ENCODE measurements at regions not wholly inside any gene's neighbourhood (a gene's known extent, or its start where the extent isn't known, plus 50 kb on each side); places are given as distances from the start of the nearest gene placed in this dataset.

DNA sequence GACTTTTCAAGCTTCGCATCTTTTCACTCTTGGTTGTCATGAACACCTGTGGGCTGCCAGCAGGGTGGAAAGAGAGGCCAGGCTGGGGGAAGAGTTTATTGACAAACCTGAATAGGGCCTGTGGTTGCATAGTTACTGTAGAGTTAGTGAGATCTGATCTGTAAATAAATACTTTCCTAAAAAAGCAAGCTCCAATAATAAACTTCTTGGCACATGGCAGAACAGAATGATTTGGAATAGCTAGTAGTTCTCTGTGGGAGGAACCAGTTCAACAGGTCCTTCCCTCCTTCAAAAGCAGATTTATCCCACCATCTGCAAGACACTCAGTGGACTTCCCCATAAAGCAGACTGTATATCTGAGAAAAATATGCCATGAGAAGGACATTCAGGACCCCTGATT, 445.0 kb downstream of the HACE1 start (continued):
- TF ChIP-seq RELA (IDR thresholded peaks at IDR 0.05; ENCODE audit: borderline replicate concordance, partially characterized antibody) (no peak), CHD1 (IDR thresholded peaks at IDR 0.05; ENCODE audit: low read depth, low read length) (no peak), STAT1 (conservative IDR thresholded peaks at IDR 0.05) (no peak), NFIC (IDR thresholded peaks at IDR 0.05; ENCODE audit: low read depth, low read length) (no peak), MEF2A (IDR thresholded peaks at IDR 0.05; ENCODE audit: insufficient read depth, low read depth, low read length) (no peak)

DNA sequence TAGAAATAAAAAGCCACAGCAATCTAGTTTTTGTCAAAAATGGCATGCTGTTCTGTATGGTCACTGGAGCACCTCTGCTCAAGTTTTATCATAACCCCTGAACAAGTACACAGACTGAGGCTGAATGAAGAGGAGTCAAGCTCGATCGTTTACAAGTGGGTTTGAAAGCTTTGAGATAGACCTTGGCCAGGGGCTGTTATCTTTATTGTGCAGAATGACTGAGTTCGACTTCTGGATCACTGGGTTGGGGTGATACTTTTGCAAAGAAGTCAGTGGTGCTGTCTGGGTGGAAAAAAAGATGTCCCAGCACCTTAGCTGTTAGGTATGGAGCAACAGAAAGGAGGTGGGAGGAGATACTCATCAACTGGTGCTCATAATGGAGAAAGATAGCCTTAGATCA, 446.0 kb downstream of the HACE1 start:
- H3K4me3 ChIP-seq: no peak overlapping the region
- ATAC-seq (no peak), DNase-seq (ENCODE audit: low read depth, low spot score) (no peak), FAIRE-seq (no peak)
- no peaks in the 10 kb centered on the region for H4K20me1 ChIP-seq (ENCODE audit: control insufficient read depth, insufficient read depth)
- H2AFZ ChIP-seq (ENCODE audit: control insufficient read depth, low read depth, low read length): no peak overlapping the region
- no peaks in the 10 kb centered on the region; the same call in 2 of the 3 replicates for H3K9me3 ChIP-seq (replicated peaks; ENCODE audit: control insufficient read depth, insufficient read depth, low read length)
- no peak overlapping the region for H3K9ac ChIP-seq (ENCODE audit: control insufficient read depth, insufficient read depth, low read length)
- in situ Hi-C loops (cut with MboI): no loop called here
- RAD21 ChIA-PET (ENCODE audit: unreplicated experiment): no interaction called here
- no peaks in the 10 kb centered on the region for H3K4me1 ChIP-seq (ENCODE audit: control insufficient read depth, insufficient read depth, low read length)
- no peak overlapping the region for H3K27ac ChIP-seq (ENCODE audit: control insufficient read depth, insufficient read depth)
- no TSS peak for BruUV-seq (replicated peaks)
- no peaks in the 10 kb centered on the region for H3K27me3 ChIP-seq (replicated peaks in 1 of 2; ENCODE audit: control insufficient read depth in 2 of 2, insufficient read depth in 2 of 2, low read length in 1 of 2)
- intact Hi-C loops (cut with micrococcal nuclease; ENCODE audit: unreplicated experiment): no loop called here
- SMC1A ChIA-PET (ENCODE audit: uncharacterized antibody, unreplicated experiment): no interaction called here
- POLR2A ChIA-PET: no interaction called here
- H3K79me2 ChIP-seq (ENCODE audit: control insufficient read depth, insufficient read depth, low read length): no peaks in the 10 kb centered on the region
- CTCF ChIA-PET: interaction anchor here (0.9 kb wide), 1 partner anchor 35 kb away, joined by 4 read pairs; no protein-coding TSS in a partner anchor
- TF ChIP-seq PBX3 (IDR thresholded peaks at IDR 0.05; ENCODE audit: insufficient replicate concordance, low read depth, low read length): no peak
- TF ChIP-seq, protein P1, sequence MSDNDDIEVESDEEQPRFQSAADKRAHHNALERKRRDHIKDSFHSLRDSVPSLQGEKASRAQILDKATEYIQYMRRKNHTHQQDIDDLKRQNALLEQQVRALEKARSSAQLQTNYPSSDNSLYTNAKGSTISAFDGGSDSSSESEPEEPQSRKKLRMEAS (IDR thresholded peaks at IDR 0.05; ENCODE audit: low read depth, low read length): no peak
- TF ChIP-seq CHD4 (IDR thresholded peaks at IDR 0.05): no peak
- TF ChIP-seq IKZF1 (conservative IDR thresholded peaks at IDR 0.05): no peak
- TF ChIP-seq, protein P2, sequence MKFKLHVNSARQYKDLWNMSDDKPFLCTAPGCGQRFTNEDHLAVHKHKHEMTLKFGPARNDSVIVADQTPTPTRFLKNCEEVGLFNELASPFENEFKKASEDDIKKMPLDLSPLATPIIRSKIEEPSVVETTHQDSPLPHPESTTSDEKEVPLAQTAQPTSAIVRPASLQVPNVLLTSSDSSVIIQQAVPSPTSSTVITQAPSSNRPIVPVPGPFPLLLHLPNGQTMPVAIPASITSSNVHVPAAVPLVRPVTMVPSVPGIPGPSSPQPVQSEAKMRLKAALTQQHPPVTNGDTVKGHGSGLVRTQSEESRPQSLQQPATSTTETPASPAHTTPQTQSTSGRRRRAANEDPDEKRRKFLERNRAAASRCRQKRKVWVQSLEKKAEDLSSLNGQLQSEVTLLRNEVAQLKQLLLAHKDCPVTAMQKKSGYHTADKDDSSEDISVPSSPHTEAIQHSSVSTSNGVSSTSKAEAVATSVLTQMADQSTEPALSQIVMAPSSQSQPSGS (IDR thresholded peaks at IDR 0.05; ENCODE audit: low read length): no peak
- TF ChIP-seq BRCA1 (IDR thresholded peaks at IDR 0.05; ENCODE audit: low read depth, low read length): no peak
- TF ChIP-seq, protein P3, sequence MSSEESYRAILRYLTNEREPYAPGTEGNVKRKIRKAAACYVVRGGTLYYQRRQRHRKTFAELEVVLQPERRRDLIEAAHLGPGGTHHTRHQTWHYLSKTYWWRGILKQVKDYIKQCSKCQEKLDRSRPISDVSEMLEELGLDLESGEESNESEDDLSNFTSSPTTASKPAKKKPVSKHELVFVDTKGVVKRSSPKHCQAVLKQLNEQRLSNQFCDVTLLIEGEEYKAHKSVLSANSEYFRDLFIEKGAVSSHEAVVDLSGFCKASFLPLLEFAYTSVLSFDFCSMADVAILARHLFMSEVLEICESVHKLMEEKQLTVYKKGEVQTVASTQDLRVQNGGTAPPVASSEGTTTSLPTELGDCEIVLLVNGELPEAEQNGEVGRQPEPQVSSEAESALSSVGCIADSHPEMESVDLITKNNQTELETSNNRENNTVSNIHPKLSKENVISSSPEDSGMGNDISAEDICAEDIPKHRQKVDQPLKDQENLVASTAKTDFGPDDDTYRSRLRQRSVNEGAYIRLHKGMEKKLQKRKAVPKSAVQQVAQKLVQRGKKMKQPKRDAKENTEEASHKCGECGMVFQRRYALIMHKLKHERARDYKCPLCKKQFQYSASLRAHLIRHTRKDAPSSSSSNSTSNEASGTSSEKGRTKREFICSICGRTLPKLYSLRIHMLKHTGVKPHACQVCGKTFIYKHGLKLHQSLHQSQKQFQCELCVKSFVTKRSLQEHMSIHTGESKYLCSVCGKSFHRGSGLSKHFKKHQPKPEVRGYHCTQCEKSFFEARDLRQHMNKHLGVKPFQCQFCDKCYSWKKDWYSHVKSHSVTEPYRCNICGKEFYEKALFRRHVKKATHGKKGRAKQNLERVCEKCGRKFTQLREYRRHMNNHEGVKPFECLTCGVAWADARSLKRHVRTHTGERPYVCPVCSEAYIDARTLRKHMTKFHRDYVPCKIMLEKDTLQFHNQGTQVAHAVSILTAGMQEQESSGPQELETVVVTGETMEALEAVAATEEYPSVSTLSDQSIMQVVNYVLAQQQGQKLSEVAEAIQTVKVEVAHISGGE (CRISPR knock-in tag; IDR thresholded peaks at IDR 0.05): no peak
- no peak for TF ChIP-seq TCF7 (IDR thresholded peaks at IDR 0.05; ENCODE audit: borderline replicate concordance)
- no peak overlapping the region for H3K4me2 ChIP-seq (ENCODE audit: control insufficient read depth, insufficient read depth)
- WGBS (ENCODE audit: insufficient coverage, insufficient replicate concordance, low lambda C conversion rate, missing lambda C conversion rate): 27% methylated on average over 3 of the region's 3 CpGs
- no peaks in the 10 kb centered on the region for H3K36me3 ChIP-seq (ENCODE audit: control insufficient read depth in 2 of 2, insufficient read depth in 2 of 2, low read length in 1 of 2)
